GM12878 (cell line): ENCODE measurements at regions not wholly inside any gene's neighbourhood (a gene's known extent, or its start where the extent isn't known, plus 50 kb on each side); places are given as distances from the start of the nearest gene placed in this dataset.

Experiments used
- ATAC-seq: fragments of 200-7000 bp; cut with Tn5 transposase; 3 replicates; pipeline ENCODE4 v1.9.1; 2020; ENCODE audit warnings: mild to moderate bottlenecking, moderate library complexity
- BruUV-seq: library from RNA; stranded (reverse); fragments of 400-500 nt; replicated peaks from 2 replicates; lab custom pipeline; 2021; lab: Mats Ljungman, UMichigan
- CTCF ChIA-PET: fragments of 300-600 bp; sonication (Branson Sonifier 250); formaldehyde crosslinking; extraction: SDS; loops from one replicate; lab custom pipeline; 2021; ENCODE audit warnings: inconsistent platforms; lab: Yijun Ruan, JAX
- POLR2A ChIA-PET: fragments of 350-600 bp; formaldehyde crosslinking; extraction: SDS; loops from one replicate; lab custom pipeline; 2021; ENCODE audit warnings: inconsistent platforms; lab: Charles Lee
- RAD21 ChIA-PET: fragments of 300-600 bp; sonication (Branson Sonifier 250); formaldehyde crosslinking; loops from one replicate; lab custom pipeline; 2023; ENCODE audit warnings: antibody characterized with exemption; ENCODE audit not compliant: unreplicated experiment; lab: Charles Lee
- SMC1A ChIA-PET: fragments of 300-600 bp; sonication (Branson Sonifier 250); formaldehyde crosslinking; loops from one replicate; lab custom pipeline; 2023; ENCODE audit not compliant: unreplicated experiment, uncharacterized antibody; lab: Charles Lee
- DNase-seq: peaks from one replicate; pipeline ENCODE4 v3.0.0-alpha.2; 2011; ENCODE audit warnings: low read depth, low spot score
- FAIRE-seq: peaks from 3 replicates; lab custom pipeline; 2011; peaks lifted over from hg19 to GRCh38; lab: Jason Lieb, UNC
- H2AFZ ChIP-seq: 2 replicates; pipeline ENCODE4 v1.6.0; 2011; ENCODE audit warnings: low read depth, low read length, control low read depth; ENCODE audit not compliant: control insufficient read depth
- H3K27ac ChIP-seq: 2 replicates; pipeline ENCODE4 v1.5.1; 2011; ENCODE audit warnings: control low read depth; ENCODE audit not compliant: control insufficient read depth, insufficient read depth
- H3K27me3 ChIP-seq, 2 experiments: replicated peaks in 1 of 2; 2 replicates each; pipeline versions ENCODE4 v1.6.0 to v1.6.1; 2011; ENCODE audit warnings: low read length in 1 of 2; ENCODE audit not compliant: control insufficient read depth in 2 of 2, insufficient read depth in 2 of 2
- H3K36me3 ChIP-seq, 2 experiments: 2 replicates each; pipeline ENCODE4 v1.5.1; 2011; ENCODE audit warnings: low read length in 1 of 2; ENCODE audit not compliant: control insufficient read depth in 2 of 2, insufficient read depth in 2 of 2
- H3K4me1 ChIP-seq: 2 replicates; pipeline ENCODE4 v1.6.1; 2011; ENCODE audit warnings: mild to moderate bottlenecking, low read length, moderate library complexity, mixed read lengths; ENCODE audit not compliant: control insufficient read depth, insufficient read depth
- H3K4me2 ChIP-seq: 2 replicates; pipeline ENCODE4 v1.6.0; 2011; ENCODE audit warnings: control low read depth; ENCODE audit not compliant: control insufficient read depth, insufficient read depth
- H3K4me3 ChIP-seq: fragments of 200-600 bp; sonication (generic); 2 replicates; pipeline ENCODE4 v1.5.1; 2016
- H3K79me2 ChIP-seq: 2 replicates; pipeline ENCODE4 v1.6.0; 2011; ENCODE audit warnings: low read length; ENCODE audit not compliant: control insufficient read depth, insufficient read depth
- H3K9ac ChIP-seq: 2 replicates; pipeline ENCODE4 v1.8.0; 2011; ENCODE audit warnings: low read length, control low read depth, mixed read lengths; ENCODE audit not compliant: control insufficient read depth, insufficient read depth
- H3K9me3 ChIP-seq: replicated peaks from 3 replicates; pipeline ENCODE4 v1.5.1; 2011; ENCODE audit warnings: mild to moderate bottlenecking, low read length; ENCODE audit not compliant: control insufficient read depth, insufficient read depth
- H4K20me1 ChIP-seq: 2 replicates; pipeline ENCODE4 v1.6.0; 2011; ENCODE audit not compliant: control insufficient read depth, insufficient read depth
- CREM ChIP-seq: IDR thresholded peaks from 2 replicates; pipeline ENCODE4 v1.6.1; 2014; ENCODE audit warnings: antibody characterized with exemption, low read depth
- FOXM1 ChIP-seq: IDR thresholded peaks from 2 replicates; pipeline ENCODE4 v1.6.1; 2012; ENCODE audit warnings: low read depth, mild to moderate bottlenecking, inconsistent platforms, low read length, moderate library complexity
- HDAC6 ChIP-seq: fragments of 200-600 bp; sonication (generic); IDR thresholded peaks from one replicate; pipeline ENCODE4 v1.8.0; 2017; ENCODE audit warnings: antibody characterized with exemption; ENCODE audit not compliant: unreplicated experiment
- NFXL1 ChIP-seq: fragments of 450-650 bp; IDR thresholded peaks from 2 replicates; pipeline ENCODE4 v1.6.1; 2017; ENCODE audit warnings: antibody characterized with exemption, mild to moderate bottlenecking, borderline replicate concordance
- NRF1 ChIP-seq: conservative IDR thresholded peaks from 2 replicates; pipeline ENCODE4 v1.6.1; 2011; ENCODE audit warnings: mild to moderate bottlenecking, low read depth, low read length, improper control_type of control experiment
- RAD51 ChIP-seq: fragments of 450-650 bp; IDR thresholded peaks from 2 replicates; pipeline ENCODE4 v1.6.1; 2016; ENCODE audit warnings: moderate library complexity, mild to moderate bottlenecking, inconsistent platforms
- SIN3A ChIP-seq: IDR thresholded peaks from 2 replicates; pipeline ENCODE4 v1.6.1; 2012; ENCODE audit warnings: low read depth, low read length, improper control_type of control experiment
- SMAD1 ChIP-seq: fragments of 450-650 bp; IDR thresholded peaks from 2 replicates; pipeline ENCODE4 v1.6.1; 2018; ENCODE audit warnings: mild to moderate bottlenecking, low read depth; ENCODE audit not compliant: partially characterized antibody
- SMARCA5 ChIP-seq: fragments of 450-650 bp; IDR thresholded peaks from 2 replicates; pipeline ENCODE4 v1.6.1; 2017; ENCODE audit warnings: mild to moderate bottlenecking
- SPI1 ChIP-seq: IDR thresholded peaks from 2 replicates; pipeline ENCODE4 v1.6.1; 2011; ENCODE audit warnings: low read depth, mild to moderate bottlenecking, low read length, moderate library complexity, borderline replicate concordance; ENCODE audit not compliant: insufficient read depth
- SUZ12 ChIP-seq: fragments of 200-600 bp; sonication (generic); IDR thresholded peaks from one replicate; pipeline ENCODE4 v1.6.1; 2018; ENCODE audit warnings: antibody characterized with exemption, mild to moderate bottlenecking; ENCODE audit not compliant: unreplicated experiment
- WRNIP1 ChIP-seq: IDR thresholded peaks from 2 replicates; pipeline ENCODE4 v1.6.1; 2011; ENCODE audit warnings: low read depth, low read length, improper control_type of control experiment, borderline replicate concordance
- WGBS: methylation state at CpG from one replicate; pipeline ENCODE4 v1.1.6; 2016; ENCODE audit warnings: low lambda C conversion rate; ENCODE audit not compliant: insufficient replicate concordance, insufficient coverage; ENCODE audit errors: missing lambda C conversion rate; 5-methylcytosine and 5-hydroxymethylcytosine counted together
- in situ Hi-C: fragments of 300-500 bp; cut with MboI; formaldehyde crosslinking; loops from 9 replicates; pipeline ENCODE4 v1.14.3; 2018; ENCODE audit warnings: mixed read lengths
- intact Hi-C: fragments of 100-400 bp; cut with micrococcal nuclease; formaldehyde crosslinking; loops from one replicate; pipeline ENCODE4 v1.14.2; 2022; ENCODE audit not compliant: unreplicated experiment
- TF ChIP-seq, protein P1 (sequence below): fragments of 450-650 bp; IDR thresholded peaks from 2 replicates; pipeline ENCODE4 v1.6.1; 2014; ENCODE audit warnings: mild to moderate bottlenecking
- TF ChIP-seq, protein P2 (sequence below): IDR thresholded peaks from 2 replicates; pipeline ENCODE4 v1.6.1; 2011; ENCODE audit warnings: mild to moderate bottlenecking, low read depth, low read length, moderate library complexity; ENCODE audit not compliant: insufficient replicate concordance
- TF ChIP-seq, protein P3 (sequence below): IDR thresholded peaks from 2 replicates; pipeline ENCODE4 v1.6.1; 2011; ENCODE audit warnings: borderline replicate concordance, low read depth, mild to moderate bottlenecking, moderate library complexity, low read length; ENCODE audit not compliant: insufficient read depth, poor library complexity, severe bottlenecking

DNA sequence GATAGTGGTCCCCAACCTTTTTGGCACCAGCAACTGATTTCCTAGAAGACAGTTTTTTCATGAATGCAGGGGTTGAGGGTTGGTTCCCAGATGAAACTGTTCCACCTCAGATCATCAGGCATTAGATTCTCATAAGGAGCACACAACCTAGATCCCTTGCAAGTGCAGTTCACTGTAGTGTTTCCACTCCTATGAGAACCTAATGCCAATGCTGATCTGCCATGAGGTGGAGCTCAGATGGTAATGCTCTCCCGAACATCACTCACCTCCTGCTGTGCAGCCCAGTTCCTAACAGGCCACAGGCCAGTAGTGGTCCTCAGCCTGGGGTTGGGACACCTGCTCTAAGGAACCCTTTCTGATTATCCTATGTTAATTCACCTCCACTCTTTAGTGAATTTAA, 133.5 kb downstream of the SOX11 start:
- Histone ChIP-seq H3K4me1 (no peaks in the 10 kb centered on the region), H3K4me2 (no peak overlapping the region), H3K9ac (no peak overlapping the region), H3K79me2 (no peaks in the 10 kb centered on the region), H3K9me3 (no peaks in the 10 kb centered on the region), H4K20me1 (no peaks in the 10 kb centered on the region), H3K27ac (no peak overlapping the region), H3K4me3 (no peak overlapping the region), H3K36me3 (no peaks in the 10 kb centered on the region), H3K27me3 (no peaks in the 10 kb centered on the region), H2AFZ (no peak overlapping the region)
- no peak for DNase-seq
- WGBS = 0% methylated on average over 1 of the region's 1 CpG
- in situ Hi-C loops (no loop called here), intact Hi-C loops (no loop called here)
- ChIA-PET POLR2A (no interaction called here), SMC1A (no interaction called here), RAD21 (no interaction called here), CTCF (no interaction called here)
- TF ChIP-seq, protein P1, sequence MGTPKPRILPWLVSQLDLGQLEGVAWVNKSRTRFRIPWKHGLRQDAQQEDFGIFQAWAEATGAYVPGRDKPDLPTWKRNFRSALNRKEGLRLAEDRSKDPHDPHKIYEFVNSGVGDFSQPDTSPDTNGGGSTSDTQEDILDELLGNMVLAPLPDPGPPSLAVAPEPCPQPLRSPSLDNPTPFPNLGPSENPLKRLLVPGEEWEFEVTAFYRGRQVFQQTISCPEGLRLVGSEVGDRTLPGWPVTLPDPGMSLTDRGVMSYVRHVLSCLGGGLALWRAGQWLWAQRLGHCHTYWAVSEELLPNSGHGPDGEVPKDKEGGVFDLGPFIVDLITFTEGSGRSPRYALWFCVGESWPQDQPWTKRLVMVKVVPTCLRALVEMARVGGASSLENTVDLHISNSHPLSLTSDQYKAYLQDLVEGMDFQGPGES = no peak
- TF ChIP-seq NRF1 (no peak), SIN3A (no peak), RAD51 (no peak)
- FAIRE-seq = no peak
- BruUV-seq = no TSS peak
- no peak for ATAC-seq

DNA sequence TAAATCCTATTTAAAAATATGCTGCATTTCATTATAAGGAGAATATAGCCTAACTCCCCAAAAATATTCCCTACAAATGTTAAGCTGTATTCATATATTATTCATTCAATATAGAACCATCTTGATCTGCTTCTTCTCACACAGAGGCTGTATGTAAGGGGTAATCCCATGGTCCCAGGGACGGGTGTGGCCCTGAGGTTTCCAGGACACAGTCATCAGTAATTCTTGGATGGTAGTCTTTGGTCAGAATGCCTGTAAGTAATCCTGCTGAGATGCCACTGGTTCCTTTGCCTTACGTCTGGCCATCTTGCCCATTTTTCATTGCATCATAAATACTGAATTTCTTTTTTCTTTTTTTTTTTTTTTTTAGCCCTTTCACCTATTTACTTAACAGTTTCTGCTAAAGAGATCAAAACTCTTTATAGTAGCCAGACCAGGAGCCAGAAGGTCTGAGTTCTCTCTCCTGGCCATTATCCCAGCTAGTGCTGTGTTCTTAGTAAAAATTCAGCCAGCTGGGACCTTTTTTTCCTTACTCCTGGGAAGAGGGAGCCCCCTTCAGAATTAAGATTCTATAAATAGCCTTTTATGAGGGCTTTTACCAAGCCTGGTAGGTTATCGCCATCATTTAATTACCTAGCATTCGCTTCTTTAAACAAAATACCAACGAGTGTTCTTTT, 134.9 kb downstream of the SOX11 start:
- WGBS = 14% methylated on average over 5 of the region's 5 CpGs
- no peak overlapping the region for H3K27ac ChIP-seq
- H3K4me1 ChIP-seq = no peaks in the 10 kb centered on the region
- no peaks in the 10 kb centered on the region for H3K36me3 ChIP-seq
- no peak overlapping the region for H3K4me2 ChIP-seq
- no peaks in the 10 kb centered on the region for H3K27me3 ChIP-seq
- H3K79me2 ChIP-seq = no peaks in the 10 kb centered on the region
- no peak for DNase-seq
- no peak for FAIRE-seq
- RAD21 ChIA-PET = no interaction called here
- H3K9ac ChIP-seq = no peak overlapping the region
- intact Hi-C loops (no loop called here), in situ Hi-C loops (no loop called here)
- CTCF ChIA-PET = no interaction called here
- no peak overlapping the region for H3K4me3 ChIP-seq
- SMC1A ChIA-PET = no interaction called here
- H3K9me3 ChIP-seq = no peaks in the 10 kb centered on the region
- no peak for ATAC-seq
- no peaks in the 10 kb centered on the region for H4K20me1 ChIP-seq
- no peak overlapping the region for H2AFZ ChIP-seq
- POLR2A ChIA-PET = no interaction called here
- BruUV-seq = no TSS peak
- TF ChIP-seq CREM (no peak), WRNIP1 (no peak), SMARCA5 (no peak), NFXL1 (no peak), SPI1 (no peak), HDAC6 (no peak), FOXM1 (no peak), SUZ12 (no peak), SMAD1 (no peak)
- TF ChIP-seq, protein P2, sequence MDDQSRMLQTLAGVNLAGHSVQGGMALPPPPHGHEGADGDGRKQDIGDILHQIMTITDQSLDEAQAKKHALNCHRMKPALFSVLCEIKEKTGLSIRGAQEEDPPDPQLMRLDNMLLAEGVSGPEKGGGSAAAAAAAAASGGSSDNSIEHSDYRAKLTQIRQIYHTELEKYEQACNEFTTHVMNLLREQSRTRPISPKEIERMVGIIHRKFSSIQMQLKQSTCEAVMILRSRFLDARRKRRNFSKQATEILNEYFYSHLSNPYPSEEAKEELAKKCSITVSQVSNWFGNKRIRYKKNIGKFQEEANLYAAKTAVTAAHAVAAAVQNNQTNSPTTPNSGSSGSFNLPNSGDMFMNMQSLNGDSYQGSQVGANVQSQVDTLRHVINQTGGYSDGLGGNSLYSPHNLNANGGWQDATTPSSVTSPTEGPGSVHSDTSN = no peak
- TF ChIP-seq, protein P3, sequence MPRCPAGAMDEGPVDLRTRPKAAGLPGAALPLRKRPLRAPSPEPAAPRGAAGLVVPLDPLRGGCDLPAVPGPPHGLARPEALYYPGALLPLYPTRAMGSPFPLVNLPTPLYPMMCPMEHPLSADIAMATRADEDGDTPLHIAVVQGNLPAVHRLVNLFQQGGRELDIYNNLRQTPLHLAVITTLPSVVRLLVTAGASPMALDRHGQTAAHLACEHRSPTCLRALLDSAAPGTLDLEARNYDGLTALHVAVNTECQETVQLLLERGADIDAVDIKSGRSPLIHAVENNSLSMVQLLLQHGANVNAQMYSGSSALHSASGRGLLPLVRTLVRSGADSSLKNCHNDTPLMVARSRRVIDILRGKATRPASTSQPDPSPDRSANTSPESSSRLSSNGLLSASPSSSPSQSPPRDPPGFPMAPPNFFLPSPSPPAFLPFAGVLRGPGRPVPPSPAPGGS = no peak
